Erythroblast (primary cell): ENCODE measurements at regions not wholly inside any gene's neighbourhood (a gene's known extent, or its start where the extent isn't known, plus 50 kb on each side); places are given as distances from the start of the nearest gene placed in this dataset.

Source experiments
- GATA1 ChIP-seq: IDR thresholded peaks from 2 replicates; pipeline ENCODE4 v1.6.1; 2011; ENCODE audit warnings: low read depth, mild to moderate bottlenecking, control low read depth, low read length, moderate library complexity
- POLR2A ChIP-seq: IDR thresholded peaks from 2 replicates; pipeline ENCODE4 v1.6.1; 2011; ENCODE audit warnings: mild to moderate bottlenecking, low read length

DNA sequence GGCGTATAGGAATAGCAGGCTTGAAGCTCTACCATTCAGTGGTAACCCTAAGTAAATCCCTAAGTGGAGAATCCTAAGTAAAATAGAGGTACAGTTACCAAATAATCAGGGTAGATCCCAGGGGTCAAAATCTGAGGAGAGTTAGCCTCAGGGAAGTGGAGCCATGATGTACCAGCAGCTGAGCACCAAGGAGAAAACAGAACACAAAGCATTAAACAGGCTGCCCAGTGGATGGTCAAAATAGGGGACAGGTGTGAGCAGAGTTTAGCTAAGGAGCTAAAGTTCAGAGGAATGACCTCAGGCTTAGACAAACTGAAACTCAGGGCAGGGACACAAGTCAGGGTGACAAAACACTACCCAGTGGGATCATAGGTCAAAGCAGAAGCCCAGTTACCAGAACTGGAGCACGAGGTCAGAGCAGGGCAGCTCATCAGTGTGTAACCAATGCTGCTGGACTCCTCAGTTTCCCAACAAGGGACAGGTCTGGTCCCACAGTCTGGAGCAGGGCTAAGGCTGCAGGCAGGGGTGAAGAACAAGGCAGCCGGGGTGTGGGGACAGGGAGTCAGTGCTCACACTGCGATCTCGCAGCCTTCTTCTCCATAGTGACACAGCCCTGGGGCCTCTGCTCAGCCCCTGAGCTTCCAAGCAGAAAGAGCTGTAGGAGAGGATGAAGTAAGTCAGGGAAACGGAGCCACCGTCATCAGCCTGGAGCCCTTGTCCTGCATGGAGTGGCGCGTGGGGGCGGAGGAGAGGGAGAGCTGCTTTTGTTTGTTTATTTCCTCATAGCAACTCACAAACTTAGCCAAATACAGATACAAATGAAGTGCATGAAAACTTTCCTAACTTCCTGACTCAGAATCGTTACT, 264.0 kb downstream of the MREG start:
- TF ChIP-seq POLR2A (no peak), GATA1 (no peak)
